K562 (cell line): ENCODE measurements at regions not wholly inside any gene's neighbourhood (a gene's known extent, or its start where the extent isn't known, plus 50 kb on each side); places are given as distances from the start of the nearest gene placed in this dataset.

Experiments used
- ADNP ChIP-seq: fragments of 200-800 bp; sonication (Bioruptor generic); IDR thresholded peaks from 2 replicates; pipeline ENCODE4 v1.6.1; 2016; ENCODE audit warnings: missing genetic modification characterization, missing compliant biosample characterization
- BCLAF1 ChIP-seq, 2 experiments: fragments of 450-650 bp in 1 of 2; IDR thresholded peaks; 2 replicates each; pipeline ENCODE4 v1.6.1; 2011 to 2017; ENCODE audit warnings: low read depth in 2 of 2, antibody characterized with exemption in 1 of 2, borderline replicate concordance in 1 of 2, low read length in 1 of 2, mild to moderate bottlenecking in 1 of 2, mixed read lengths in 1 of 2; ENCODE audit not compliant: control insufficient read depth in 1 of 2
- ZNF778 ChIP-seq: fragments of 450-650 bp; formaldehyde crosslinking; IDR thresholded peaks from 2 replicates; pipeline ENCODE4 v1.4.0; 2020; ENCODE audit warnings: mild to moderate bottlenecking, moderate library complexity
- TF ChIP-seq, protein P1 (sequence below): fragments of 200-600 bp; sonication (generic); IDR thresholded peaks from one replicate; pipeline ENCODE4 v1.6.1; 2012; ENCODE audit warnings: mild to moderate bottlenecking, low read depth, low read length, inconsistent platforms

DNA sequence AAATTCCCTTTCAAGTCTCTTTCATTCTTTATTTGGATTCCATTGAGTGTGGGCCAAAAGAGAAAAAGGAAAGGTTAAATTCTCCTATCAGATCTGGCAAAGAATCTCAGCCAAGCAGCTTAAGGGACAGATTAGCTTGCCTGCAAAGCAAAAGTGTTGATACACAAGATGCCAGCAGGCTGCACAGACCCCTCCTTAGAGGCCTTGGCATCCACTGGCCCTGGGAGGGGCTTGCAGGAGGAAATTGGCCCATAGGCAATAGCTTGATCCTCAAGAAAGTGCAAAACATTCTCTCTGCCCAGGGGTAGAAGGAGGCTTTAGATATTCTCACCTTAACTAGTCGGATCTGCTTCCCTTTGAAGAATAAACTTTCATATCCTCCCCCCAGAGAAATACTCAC, 300.4 kb upstream of the CPEB2 start (continued):
- TF ChIP-seq, protein P1, sequence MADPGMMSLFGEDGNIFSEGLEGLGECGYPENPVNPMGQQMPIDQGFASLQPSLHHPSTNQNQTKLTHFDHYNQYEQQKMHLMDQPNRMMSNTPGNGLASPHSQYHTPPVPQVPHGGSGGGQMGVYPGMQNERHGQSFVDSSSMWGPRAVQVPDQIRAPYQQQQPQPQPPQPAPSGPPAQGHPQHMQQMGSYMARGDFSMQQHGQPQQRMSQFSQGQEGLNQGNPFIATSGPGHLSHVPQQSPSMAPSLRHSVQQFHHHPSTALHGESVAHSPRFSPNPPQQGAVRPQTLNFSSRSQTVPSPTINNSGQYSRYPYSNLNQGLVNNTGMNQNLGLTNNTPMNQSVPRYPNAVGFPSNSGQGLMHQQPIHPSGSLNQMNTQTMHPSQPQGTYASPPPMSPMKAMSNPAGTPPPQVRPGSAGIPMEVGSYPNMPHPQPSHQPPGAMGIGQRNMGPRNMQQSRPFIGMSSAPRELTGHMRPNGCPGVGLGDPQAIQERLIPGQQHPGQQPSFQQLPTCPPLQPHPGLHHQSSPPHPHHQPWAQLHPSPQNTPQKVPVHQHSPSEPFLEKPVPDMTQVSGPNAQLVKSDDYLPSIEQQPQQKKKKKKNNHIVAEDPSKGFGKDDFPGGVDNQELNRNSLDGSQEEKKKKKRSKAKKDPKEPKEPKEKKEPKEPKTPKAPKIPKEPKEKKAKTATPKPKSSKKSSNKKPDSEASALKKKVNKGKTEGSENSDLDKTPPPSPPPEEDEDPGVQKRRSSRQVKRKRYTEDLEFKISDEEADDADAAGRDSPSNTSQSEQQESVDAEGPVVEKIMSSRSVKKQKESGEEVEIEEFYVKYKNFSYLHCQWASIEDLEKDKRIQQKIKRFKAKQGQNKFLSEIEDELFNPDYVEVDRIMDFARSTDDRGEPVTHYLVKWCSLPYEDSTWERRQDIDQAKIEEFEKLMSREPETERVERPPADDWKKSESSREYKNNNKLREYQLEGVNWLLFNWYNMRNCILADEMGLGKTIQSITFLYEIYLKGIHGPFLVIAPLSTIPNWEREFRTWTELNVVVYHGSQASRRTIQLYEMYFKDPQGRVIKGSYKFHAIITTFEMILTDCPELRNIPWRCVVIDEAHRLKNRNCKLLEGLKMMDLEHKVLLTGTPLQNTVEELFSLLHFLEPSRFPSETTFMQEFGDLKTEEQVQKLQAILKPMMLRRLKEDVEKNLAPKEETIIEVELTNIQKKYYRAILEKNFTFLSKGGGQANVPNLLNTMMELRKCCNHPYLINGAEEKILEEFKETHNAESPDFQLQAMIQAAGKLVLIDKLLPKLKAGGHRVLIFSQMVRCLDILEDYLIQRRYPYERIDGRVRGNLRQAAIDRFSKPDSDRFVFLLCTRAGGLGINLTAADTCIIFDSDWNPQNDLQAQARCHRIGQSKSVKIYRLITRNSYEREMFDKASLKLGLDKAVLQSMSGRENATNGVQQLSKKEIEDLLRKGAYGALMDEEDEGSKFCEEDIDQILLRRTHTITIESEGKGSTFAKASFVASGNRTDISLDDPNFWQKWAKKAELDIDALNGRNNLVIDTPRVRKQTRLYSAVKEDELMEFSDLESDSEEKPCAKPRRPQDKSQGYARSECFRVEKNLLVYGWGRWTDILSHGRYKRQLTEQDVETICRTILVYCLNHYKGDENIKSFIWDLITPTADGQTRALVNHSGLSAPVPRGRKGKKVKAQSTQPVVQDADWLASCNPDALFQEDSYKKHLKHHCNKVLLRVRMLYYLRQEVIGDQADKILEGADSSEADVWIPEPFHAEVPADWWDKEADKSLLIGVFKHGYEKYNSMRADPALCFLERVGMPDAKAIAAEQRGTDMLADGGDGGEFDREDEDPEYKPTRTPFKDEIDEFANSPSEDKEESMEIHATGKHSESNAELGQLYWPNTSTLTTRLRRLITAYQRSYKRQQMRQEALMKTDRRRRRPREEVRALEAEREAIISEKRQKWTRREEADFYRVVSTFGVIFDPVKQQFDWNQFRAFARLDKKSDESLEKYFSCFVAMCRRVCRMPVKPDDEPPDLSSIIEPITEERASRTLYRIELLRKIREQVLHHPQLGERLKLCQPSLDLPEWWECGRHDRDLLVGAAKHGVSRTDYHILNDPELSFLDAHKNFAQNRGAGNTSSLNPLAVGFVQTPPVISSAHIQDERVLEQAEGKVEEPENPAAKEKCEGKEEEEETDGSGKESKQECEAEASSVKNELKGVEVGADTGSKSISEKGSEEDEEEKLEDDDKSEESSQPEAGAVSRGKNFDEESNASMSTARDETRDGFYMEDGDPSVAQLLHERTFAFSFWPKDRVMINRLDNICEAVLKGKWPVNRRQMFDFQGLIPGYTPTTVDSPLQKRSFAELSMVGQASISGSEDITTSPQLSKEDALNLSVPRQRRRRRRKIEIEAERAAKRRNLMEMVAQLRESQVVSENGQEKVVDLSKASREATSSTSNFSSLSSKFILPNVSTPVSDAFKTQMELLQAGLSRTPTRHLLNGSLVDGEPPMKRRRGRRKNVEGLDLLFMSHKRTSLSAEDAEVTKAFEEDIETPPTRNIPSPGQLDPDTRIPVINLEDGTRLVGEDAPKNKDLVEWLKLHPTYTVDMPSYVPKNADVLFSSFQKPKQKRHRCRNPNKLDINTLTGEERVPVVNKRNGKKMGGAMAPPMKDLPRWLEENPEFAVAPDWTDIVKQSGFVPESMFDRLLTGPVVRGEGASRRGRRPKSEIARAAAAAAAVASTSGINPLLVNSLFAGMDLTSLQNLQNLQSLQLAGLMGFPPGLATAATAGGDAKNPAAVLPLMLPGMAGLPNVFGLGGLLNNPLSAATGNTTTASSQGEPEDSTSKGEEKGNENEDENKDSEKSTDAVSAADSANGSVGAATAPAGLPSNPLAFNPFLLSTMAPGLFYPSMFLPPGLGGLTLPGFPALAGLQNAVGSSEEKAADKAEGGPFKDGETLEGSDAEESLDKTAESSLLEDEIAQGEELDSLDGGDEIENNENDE: no peak
- no peak for TF ChIP-seq ZNF778 (CRISPR knock-in tag)
- no peak for TF ChIP-seq ADNP (tag)
- no peak for TF ChIP-seq BCLAF1 (IDR thresholded peaks at IDR 0.05; ENCODE audit: borderline replicate concordance in 1 of 2, control insufficient read depth in 1 of 2, low read depth in 2 of 2, low read length in 1 of 2)
